Type B pancreatic cell (in vitro differentiated cells): ENCODE measurements at regions not wholly inside any gene's neighbourhood (a gene's known extent, or its start where the extent isn't known, plus 50 kb on each side); places are given as distances from the start of the nearest gene placed in this dataset.
A peak's percentile ranks its signal among the peaks of the same experiment; 100 is the strongest.

Experiments
- DNase-seq: peaks from one replicate; pipeline ENCODE4 v3.0.0; 2021; ENCODE audit warnings: mixed read lengths; ENCODE audit not compliant: unreplicated experiment; ENCODE audit errors: extremely low spot score
- H3K27ac Mint-ChIP-seq: 2 replicates; pipeline ENCODE4 v1.8.0; 2021; ENCODE audit warnings: mild to moderate bottlenecking, mixed read lengths
- H3K27me3 Mint-ChIP-seq: 2 replicates; pipeline ENCODE4 v1.8.0; 2021; ENCODE audit warnings: mixed read lengths
- H3K36me3 Mint-ChIP-seq: 2 replicates; pipeline ENCODE4 v1.8.0; 2021; ENCODE audit warnings: mixed read lengths
- H3K4me1 Mint-ChIP-seq: one replicate; pipeline ENCODE4 v1.8.0; 2021; ENCODE audit warnings: mixed read lengths; ENCODE audit not compliant: unreplicated experiment
- H3K4me3 Mint-ChIP-seq: 2 replicates; pipeline ENCODE4 v1.8.0; 2021; ENCODE audit warnings: mild to moderate bottlenecking, mixed read lengths
- H3K9me3 Mint-ChIP-seq: 2 replicates; pipeline ENCODE4 v1.8.0; 2021; ENCODE audit warnings: mixed read lengths
- CTCF ChIP-seq: fragments of 200-600 bp; sonication (generic); conservative IDR thresholded peaks from 2 replicates; pipeline ENCODE4 v1.5.0; 2021; ENCODE audit warnings: antibody characterized with exemption, mild to moderate bottlenecking

GRCh38 chr7:106430535-106431455 is 146.0 kb upstream of the NAMPT start:
- no peak for TF ChIP-seq CTCF
- peaks cover 5% of the 10 kb centered on the region for H3K4me1 Mint-ChIP-seq
- no peaks in the 10 kb centered on the region for H3K36me3 Mint-ChIP-seq
- H3K4me3 Mint-ChIP-seq, result no peak overlapping the region
- H3K27me3 Mint-ChIP-seq, result peaks cover 12% of the 10 kb centered on the region
- H3K27ac Mint-ChIP-seq, result no peak overlapping the region
- no peak for DNase-seq
- H3K9me3 Mint-ChIP-seq, result no peaks in the 10 kb centered on the region

- Mint-ChIP-seq H3K36me3 (no peaks in the 10 kb centered on the region), H3K27me3 (peaks cover 12% of the 10 kb centered on the region), H3K9me3 (no peaks in the 10 kb centered on the region), H3K4me3 (no peak overlapping the region), H3K27ac (peak overlapping the region; percentile 70), H3K4me1 (peaks cover 10% of the 10 kb centered on the region)
- no peak for DNase-seq
- no peak for TF ChIP-seq CTCF
Observed at GRCh38 chr7:106430103-106430502, 145.3 kb upstream of the NAMPT start.

- H3K27ac Mint-ChIP-seq, result no peak overlapping the region
- H3K9me3 Mint-ChIP-seq, result no peaks in the 10 kb centered on the region
- H3K4me1 Mint-ChIP-seq, result peaks cover 19% of the 10 kb centered on the region
- TF ChIP-seq CTCF, result no peak
- H3K27me3 Mint-ChIP-seq, result peaks cover 12% of the 10 kb centered on the region
- H3K36me3 Mint-ChIP-seq, result no peaks in the 10 kb centered on the region
- DNase-seq, result no peak
- no peak overlapping the region for H3K4me3 Mint-ChIP-seq
Observed at GRCh38 chr7:106426803-106427202, 142.0 kb upstream of the NAMPT start.

DNA sequence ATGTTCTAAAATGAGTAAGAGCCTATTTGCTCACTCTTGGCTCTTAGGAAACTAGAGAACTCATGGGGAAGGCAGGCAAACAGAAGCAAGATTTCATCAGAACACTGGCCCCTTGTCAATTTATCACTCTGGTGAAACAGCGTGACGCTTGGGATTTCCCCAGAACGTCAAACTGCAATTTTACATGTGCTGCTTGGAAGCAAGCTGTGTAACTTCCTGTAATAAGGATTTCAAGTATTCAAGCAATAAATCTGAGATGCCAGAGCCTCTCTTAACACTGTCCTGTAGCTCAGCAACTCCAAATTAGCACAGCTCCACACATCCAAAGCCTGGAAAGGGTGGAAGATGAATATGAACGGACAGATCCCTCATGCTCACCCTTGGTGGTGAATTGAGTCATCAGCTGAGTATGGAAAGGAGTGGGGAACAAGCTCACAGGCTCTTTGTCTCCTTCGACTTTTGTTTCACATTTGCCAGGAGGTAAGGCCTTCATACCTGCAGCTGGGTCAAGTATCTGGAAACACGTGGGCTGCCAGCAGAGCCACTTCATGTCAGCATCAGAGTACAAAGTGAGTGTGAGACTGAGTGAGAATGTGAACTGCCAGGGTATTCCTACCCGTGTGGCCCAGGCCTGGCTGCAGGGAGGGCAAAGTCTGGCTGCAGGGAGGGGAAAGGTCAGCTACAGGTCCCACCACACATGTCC is 140.4 kb upstream of the NAMPT start:
- DNase-seq, result no peak
- H3K36me3 Mint-ChIP-seq, result no peaks in the 10 kb centered on the region
- peak overlapping the region; percentile 47 for H3K4me3 Mint-ChIP-seq
- H3K27me3 Mint-ChIP-seq, result peaks cover 16% of the 10 kb centered on the region
- TF ChIP-seq CTCF, result no peak
- H3K9me3 Mint-ChIP-seq, result no peaks in the 10 kb centered on the region
- peak overlapping the region; percentile 91 for H3K27ac Mint-ChIP-seq
- H3K4me1 Mint-ChIP-seq, result peaks cover 27% of the 10 kb centered on the region

- Mint-ChIP-seq H3K4me3 (peak overlapping the region; percentile 47), H3K9me3 (no peaks in the 10 kb centered on the region), H3K4me1 (peaks cover 27% of the 10 kb centered on the region), H3K27me3 (peaks cover 16% of the 10 kb centered on the region), H3K27ac (peak overlapping the region; percentile 91), H3K36me3 (no peaks in the 10 kb centered on the region)
- no peak for TF ChIP-seq CTCF
- DNase-seq, result no peak
Observed at GRCh38 chr7:106424476-106425016, 139.8 kb upstream of the NAMPT start.
